GM15510 (cell line): ENCODE measurements at regions not wholly inside any gene's neighbourhood (a gene's known extent, or its start where the extent isn't known, plus 50 kb on each side); places are given as distances from the start of the nearest gene placed in this dataset.

Source experiments
- POLR2A ChIP-seq: IDR thresholded peaks from 3 replicates; pipeline ENCODE4 v1.6.1; 2011; ENCODE audit warnings: borderline replicate concordance; ENCODE audit not compliant: insufficient read length; ENCODE audit errors: extremely low read depth

- TF ChIP-seq POLR2A, result no peak
Observed at GRCh38 chr5:125492977-125493376, 746.5 kb upstream of the ZNF608 start.

- no peak for TF ChIP-seq POLR2A
Observed at GRCh38 chr5:125496393-125496792, 750.0 kb upstream of the ZNF608 start.

GRCh38 chr5:125497651-125498050 lies 751.2 kb upstream of the ZNF608 start:
- no peak for TF ChIP-seq POLR2A

GRCh38 chr5:125499636-125500332 lies 753.3 kb upstream of the ZNF608 start:
- TF ChIP-seq POLR2A, result no peak

- no peak for TF ChIP-seq POLR2A
Observed at GRCh38 chr5:125501396-125501795, 755.0 kb upstream of the ZNF608 start.

GRCh38 chr5:125503946-125504345 lies 757.5 kb upstream of the ZNF608 start:
- no peak for TF ChIP-seq POLR2A

GRCh38 chr5:125505115-125505514 lies 758.7 kb upstream of the ZNF608 start:
- no peak for TF ChIP-seq POLR2A

- TF ChIP-seq POLR2A, result no peak
Observed at GRCh38 chr5:125506124-125506523, 759.7 kb upstream of the ZNF608 start.

GRCh38 chr5:125508225-125508624 lies 761.8 kb upstream of the ZNF608 start:
- no peak for TF ChIP-seq POLR2A

- TF ChIP-seq POLR2A, result no peak
Observed at GRCh38 chr5:125510651-125511050, 764.2 kb upstream of the ZNF608 start.

- no peak for TF ChIP-seq POLR2A
Observed at GRCh38 chr5:125517973-125518550, 771.6 kb upstream of the ZNF608 start.

- no peak for TF ChIP-seq POLR2A
Observed at GRCh38 chr5:125521289-125521688, 774.9 kb upstream of the ZNF608 start.

GRCh38 chr5:125525356-125525755 lies 778.9 kb upstream of the ZNF608 start:
- no peak for TF ChIP-seq POLR2A

GRCh38 chr5:125526966-125527365 lies 780.5 kb upstream of the ZNF608 start:
- TF ChIP-seq POLR2A, result no peak

- TF ChIP-seq POLR2A, result no peak
Observed at GRCh38 chr5:125528881-125529280, 782.4 kb upstream of the ZNF608 start.

- TF ChIP-seq POLR2A, result no peak
Observed at GRCh38 chr5:125530833-125531615, 784.6 kb upstream of the ZNF608 start.

GRCh38 chr5:125536095-125536494 lies 789.7 kb upstream of the ZNF608 start:
- no peak for TF ChIP-seq POLR2A

- no peak for TF ChIP-seq POLR2A
Observed at GRCh38 chr5:125536582-125536981, 790.1 kb upstream of the ZNF608 start.
